ENCODE measurements at regions not wholly inside any gene's neighbourhood (a gene's known extent, or its start where the extent isn't known, plus 50 kb on each side); places are given as distances from the start of the nearest gene placed in this dataset.

DNA sequence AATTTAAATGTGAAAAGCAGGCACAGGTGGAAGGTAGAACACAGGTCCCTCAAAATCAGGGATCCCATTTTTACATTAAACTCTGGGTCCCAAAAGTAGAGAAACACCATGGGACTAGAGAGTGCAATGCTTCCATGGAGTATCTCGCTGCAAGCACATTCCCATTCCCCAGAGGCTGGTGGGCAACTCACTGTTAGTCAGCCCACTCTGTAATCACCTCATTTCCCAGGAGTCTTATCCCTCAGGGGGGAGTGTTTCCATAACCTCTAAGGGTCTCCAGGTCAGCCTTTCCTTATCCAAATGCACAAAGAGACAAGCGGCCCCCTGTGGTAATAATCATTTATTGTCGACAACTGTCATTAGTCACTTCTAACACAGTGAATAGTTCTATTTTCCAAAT, 490.1 kb upstream of the LRRC7 start:
- H3K27ac ChIP-seq, result no peak overlapping the region
- no peak for TF ChIP-seq EP300 (IDR thresholded peaks at IDR 0.05)
- TF ChIP-seq, protein P1, sequence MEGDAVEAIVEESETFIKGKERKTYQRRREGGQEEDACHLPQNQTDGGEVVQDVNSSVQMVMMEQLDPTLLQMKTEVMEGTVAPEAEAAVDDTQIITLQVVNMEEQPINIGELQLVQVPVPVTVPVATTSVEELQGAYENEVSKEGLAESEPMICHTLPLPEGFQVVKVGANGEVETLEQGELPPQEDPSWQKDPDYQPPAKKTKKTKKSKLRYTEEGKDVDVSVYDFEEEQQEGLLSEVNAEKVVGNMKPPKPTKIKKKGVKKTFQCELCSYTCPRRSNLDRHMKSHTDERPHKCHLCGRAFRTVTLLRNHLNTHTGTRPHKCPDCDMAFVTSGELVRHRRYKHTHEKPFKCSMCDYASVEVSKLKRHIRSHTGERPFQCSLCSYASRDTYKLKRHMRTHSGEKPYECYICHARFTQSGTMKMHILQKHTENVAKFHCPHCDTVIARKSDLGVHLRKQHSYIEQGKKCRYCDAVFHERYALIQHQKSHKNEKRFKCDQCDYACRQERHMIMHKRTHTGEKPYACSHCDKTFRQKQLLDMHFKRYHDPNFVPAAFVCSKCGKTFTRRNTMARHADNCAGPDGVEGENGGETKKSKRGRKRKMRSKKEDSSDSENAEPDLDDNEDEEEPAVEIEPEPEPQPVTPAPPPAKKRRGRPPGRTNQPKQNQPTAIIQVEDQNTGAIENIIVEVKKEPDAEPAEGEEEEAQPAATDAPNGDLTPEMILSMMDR (IDR thresholded peaks at IDR 0.05), result no peak
- no peak for TF ChIP-seq POLR2A (IDR thresholded peaks at IDR 0.05)
- no peaks in the 10 kb centered on the region for H3K4me1 ChIP-seq (ENCODE audit: insufficient read depth)
- H3K9me3 ChIP-seq, result no peaks in the 10 kb centered on the region
- no peak overlapping the region for H3K4me3 ChIP-seq
- H3K27me3 ChIP-seq, result no peaks in the 10 kb centered on the region
- no peak for DNase-seq
- whole genome bisulfite sequencing, 3 donors, result 91 to 95% (median 92%) methylated on average over 3 of the region's 3 CpGs
- intact Hi-C loops (cut with DNase I), result no loop called here
- H3K36me3 ChIP-seq, result no peaks in the 10 kb centered on the region

DNA sequence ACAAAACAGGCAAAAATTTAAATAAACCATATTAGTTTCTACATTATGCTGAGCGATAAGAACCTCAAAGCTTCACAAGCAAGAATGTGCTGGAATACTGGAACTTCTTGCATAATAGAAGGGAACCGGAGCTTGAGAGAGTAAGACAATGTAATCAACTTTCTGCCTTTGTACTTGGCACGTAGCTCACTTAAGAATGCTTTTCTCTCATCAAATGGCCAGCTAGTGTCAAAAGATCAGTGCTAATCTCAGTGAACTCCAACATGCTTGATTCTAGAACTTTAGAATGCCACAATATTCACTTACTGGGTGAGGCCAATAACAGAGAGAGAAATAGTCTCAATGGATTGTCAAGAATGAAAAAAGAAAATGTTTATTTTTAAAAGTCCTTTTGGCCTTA, 486.1 kb upstream of the LRRC7 start:
- no peak overlapping the region for H3K4me3 ChIP-seq
- H3K27me3 ChIP-seq, result no peaks in the 10 kb centered on the region
- 40 to 46% (median 41%) methylated on average over 3 of the region's 3 CpGs for WGBS, 3 donors
- no peak for DNase-seq
- H3K4me1 ChIP-seq (ENCODE audit: insufficient read depth), result no peaks in the 10 kb centered on the region
- no peaks in the 10 kb centered on the region for H3K9me3 ChIP-seq
- intact Hi-C loops (cut with DNase I), result no loop called here
- TF ChIP-seq, protein P1 (IDR thresholded peaks at IDR 0.05), result no peak
- TF ChIP-seq EP300 (IDR thresholded peaks at IDR 0.05) (no peak), POLR2A (IDR thresholded peaks at IDR 0.05) (no peak)
- no peaks in the 10 kb centered on the region for H3K36me3 ChIP-seq
- no peak overlapping the region for H3K27ac ChIP-seq

DNA sequence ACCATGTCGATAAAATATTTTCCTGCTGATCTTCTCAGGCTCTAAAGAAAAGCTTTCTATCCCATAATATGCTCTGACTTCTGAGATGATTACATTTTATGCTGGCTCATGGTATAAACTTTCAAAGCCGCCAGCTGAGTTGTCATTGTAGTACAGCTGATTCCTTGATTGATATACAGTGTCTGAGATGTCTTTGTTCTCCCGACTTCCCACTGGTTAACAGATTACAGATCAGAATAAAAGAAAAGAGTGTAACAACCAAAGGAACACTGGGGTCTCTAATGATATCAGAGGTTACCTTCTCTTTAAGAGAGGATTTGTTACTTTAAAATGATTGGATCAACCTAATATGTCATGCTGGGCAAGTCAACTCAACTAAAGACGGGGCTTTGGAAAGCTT, 485.4 kb upstream of the LRRC7 start:
- no peaks in the 10 kb centered on the region for H3K4me1 ChIP-seq (ENCODE audit: insufficient read depth)
- TF ChIP-seq EP300 (IDR thresholded peaks at IDR 0.05) (no peak), POLR2A (IDR thresholded peaks at IDR 0.05) (no peak)
- no peak for DNase-seq
- intact Hi-C loops (cut with DNase I), result no loop called here
- H3K36me3 ChIP-seq, result no peaks in the 10 kb centered on the region
- no peak overlapping the region for H3K4me3 ChIP-seq
- no peaks in the 10 kb centered on the region for H3K9me3 ChIP-seq
- 78 to 79% (median 78%) methylated on average over 4 of the region's 4 CpGs for WGBS, 3 donors
- H3K27ac ChIP-seq, result no peak overlapping the region
- no peaks in the 10 kb centered on the region for H3K27me3 ChIP-seq

DNA sequence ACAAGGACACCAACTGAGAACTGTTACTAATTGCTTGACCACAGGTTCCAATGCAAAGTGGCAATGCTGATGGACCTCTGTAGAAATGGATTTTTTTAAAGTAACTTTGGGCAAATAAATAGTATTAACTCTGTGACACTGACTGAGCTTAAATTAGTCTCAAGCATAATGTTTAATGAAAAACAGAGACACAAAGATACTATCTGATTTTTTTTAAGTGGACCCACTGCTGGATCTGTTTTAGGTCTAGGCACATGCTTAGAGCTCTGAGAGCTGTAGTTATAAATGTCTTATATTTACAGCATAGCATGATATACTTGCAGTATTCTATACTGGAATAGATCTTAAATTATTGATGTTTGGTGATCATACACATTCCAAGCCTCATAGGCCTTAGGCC, 481.6 kb upstream of the LRRC7 start:
- no peaks in the 10 kb centered on the region for H3K4me1 ChIP-seq (ENCODE audit: insufficient read depth)
- intact Hi-C loops (cut with DNase I), result no loop called here
- no peak overlapping the region for H3K27ac ChIP-seq
- TF ChIP-seq EP300 (IDR thresholded peaks at IDR 0.05) (no peak), POLR2A (IDR thresholded peaks at IDR 0.05) (no peak)
- TF ChIP-seq, protein P1 (IDR thresholded peaks at IDR 0.05), result no peak
- no peak for DNase-seq
- no peaks in the 10 kb centered on the region for H3K27me3 ChIP-seq
- H3K9me3 ChIP-seq, result no peaks in the 10 kb centered on the region
- H3K4me3 ChIP-seq, result no peak overlapping the region
- H3K36me3 ChIP-seq, result no peaks in the 10 kb centered on the region

DNA sequence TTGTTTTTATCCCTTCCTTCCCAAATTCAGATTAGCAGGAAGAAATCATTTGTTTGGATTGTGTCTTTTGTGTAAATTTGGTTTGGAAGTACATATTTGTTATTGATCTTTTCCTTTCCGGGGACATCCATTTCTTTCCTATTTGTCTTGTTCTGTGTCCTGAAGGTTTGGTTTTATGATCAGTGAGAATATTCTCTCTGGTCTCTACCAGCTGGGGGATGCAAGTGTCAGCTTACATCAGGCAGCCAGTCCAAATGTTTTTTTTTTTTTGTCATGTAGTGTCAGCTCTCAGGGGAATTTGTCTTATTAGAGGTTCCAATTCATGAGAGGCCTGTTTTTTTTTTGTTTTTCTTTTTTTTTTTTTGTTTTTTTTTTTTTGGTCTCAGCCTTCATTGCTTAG, 479.2 kb upstream of the LRRC7 start:
- H3K36me3 ChIP-seq, result no peaks in the 10 kb centered on the region
- H3K4me3 ChIP-seq, result no peak overlapping the region
- no peak overlapping the region for H3K27ac ChIP-seq
- H3K27me3 ChIP-seq, result no peaks in the 10 kb centered on the region
- intact Hi-C loops (cut with DNase I), result no loop called here
- DNase-seq, result no peak
- no peaks in the 10 kb centered on the region for H3K4me1 ChIP-seq (ENCODE audit: insufficient read depth)
- TF ChIP-seq, protein P1 (IDR thresholded peaks at IDR 0.05), result no peak
- TF ChIP-seq EP300 (IDR thresholded peaks at IDR 0.05), result no peak
- no peak for TF ChIP-seq POLR2A (IDR thresholded peaks at IDR 0.05)
- no peaks in the 10 kb centered on the region for H3K9me3 ChIP-seq
- WGBS, 3 donors, result 91 to 98% (median 93%) methylated on average over 1 of the region's 1 CpG
